Right atrium auricular region (tissue), 2 donors: ENCODE measurements at regions not wholly inside any gene's neighbourhood (a gene's known extent, or its start where the extent isn't known, plus 50 kb on each side); places are given as distances from the start of the nearest gene placed in this dataset.
"Not testable (repeated sequence)": the region's sequence is repeated elsewhere in the genome, so short reads cannot be mapped to it uniquely, and the experiment has no call there.

Experiments
- DNase-seq: peaks from one replicate; pipeline ENCODE4 v3.0.0-alpha.2; 2019; ENCODE audit warnings: low spot score
- H3K27ac ChIP-seq, 2 donors: fragments of 200-600 bp; sonication (generic); 1 replicate in 1 of 2; 2 replicates in 1 of 2; pipeline ENCODE4 v1.5.1; 2016 to 2019
- H3K27me3 ChIP-seq, 2 donors: fragments of 200-600 bp; sonication (generic); one replicate each; pipeline versions ENCODE4 v1.5.1 to v1.6.0; 2017 to 2019
- H3K36me3 ChIP-seq: fragments of 200-600 bp; sonication (generic); one replicate; pipeline ENCODE4 v1.5.1; 2016
- H3K4me1 ChIP-seq, 2 donors: fragments of 200-600 bp; sonication (generic); one replicate each; pipeline versions ENCODE4 v1.5.1 to v1.6.0; 2017 to 2019
- H3K4me3 ChIP-seq, 2 donors: fragments of 200-600 bp; sonication (generic); 1 replicate in 1 of 2; 2 replicates in 1 of 2; pipeline ENCODE4 v1.5.1; 2017 to 2019; ENCODE audit warnings: mild to moderate bottlenecking in 1 of 2, moderate library complexity in 1 of 2
- H3K9me3 ChIP-seq, 2 donors: fragments of 200-600 bp; sonication (generic); one replicate each; pipeline ENCODE4 v1.5.1; 2019

DNA sequence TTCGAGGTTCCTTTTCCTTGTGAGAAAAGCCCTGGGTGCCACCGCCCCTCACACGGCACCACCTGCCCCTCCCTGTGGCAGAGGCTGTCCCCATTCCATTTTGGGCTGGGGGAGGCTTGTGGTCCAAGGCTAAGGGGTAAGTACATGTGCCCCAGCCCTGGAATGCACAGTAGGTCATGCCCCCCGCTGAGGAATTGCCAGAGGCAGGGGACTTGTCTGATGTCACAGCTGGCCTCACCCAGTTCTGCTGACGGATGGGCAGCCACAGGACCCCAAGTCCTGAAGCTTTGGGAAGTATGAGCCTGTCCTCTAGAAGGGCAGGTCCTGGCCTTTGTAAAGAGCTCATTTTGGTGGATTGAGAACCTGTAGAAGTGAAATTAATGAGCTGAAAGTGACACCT is 119.3 kb downstream of the NPIPB11 start:
- not testable (repeated sequence) for H3K4me3 ChIP-seq

DNA sequence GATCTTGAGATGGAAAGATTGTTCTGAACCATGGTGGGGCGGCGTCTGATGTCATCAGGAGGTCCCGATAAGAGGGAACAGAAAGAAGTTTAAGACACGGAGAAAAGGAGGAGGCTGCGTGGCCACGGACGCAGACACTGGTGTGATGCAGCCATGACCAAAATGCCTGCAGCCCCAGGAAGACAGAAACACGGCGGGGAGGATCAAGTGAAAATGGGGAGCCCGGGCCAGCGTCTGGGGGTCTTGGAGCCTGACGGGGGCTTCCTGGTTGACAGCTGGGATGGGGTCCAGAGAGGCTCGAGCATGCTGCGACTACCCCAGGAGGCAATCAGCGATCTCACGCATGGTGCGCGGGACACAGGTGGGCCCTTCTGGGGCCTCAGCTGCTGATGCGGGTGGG is 119.7 kb downstream of the NPIPB11 start:
- not testable (repeated sequence) for H3K9me3 ChIP-seq, H3K27me3 ChIP-seq, H3K36me3 ChIP-seq, DNase-seq, H3K27ac ChIP-seq, H3K4me3 ChIP-seq
- H3K4me1 ChIP-seq, result peaks cover 0 to 41% of the 10 kb centered on the region in 2 donors

More for the DNA sequence above, 119.3 kb downstream of the NPIPB11 start:
- H3K27me3 ChIP-seq, H3K36me3 ChIP-seq, DNase-seq, H3K9me3 ChIP-seq: not testable (repeated sequence)
- peak overlapping the region in 1 of 2 donors; percentile 83 for H3K27ac ChIP-seq
- H3K4me1 ChIP-seq, result peaks cover 0 to 45% of the 10 kb centered on the region in 2 donors

DNA sequence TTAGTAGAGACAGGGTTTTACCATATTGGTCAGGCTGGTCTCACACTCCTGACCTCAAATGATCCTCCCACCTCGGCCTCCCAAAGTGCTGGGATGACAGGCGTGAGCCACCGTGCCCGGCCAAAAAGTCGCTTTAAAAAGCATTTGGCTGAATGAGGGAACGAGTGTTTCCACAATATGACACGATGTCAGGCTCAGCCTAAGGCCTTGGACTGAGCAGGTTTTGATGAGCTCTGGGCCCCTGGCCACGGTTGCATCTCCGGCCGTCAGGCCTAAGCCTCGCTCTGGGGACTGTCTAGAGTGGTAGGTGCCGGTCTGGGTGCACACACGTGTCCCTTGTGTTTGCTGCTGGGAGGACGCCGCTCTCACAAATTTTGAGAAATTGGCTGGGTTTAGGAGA is 120.3 kb downstream of the NPIPB11 start:
- not testable (repeated sequence) for H3K36me3 ChIP-seq, H3K9me3 ChIP-seq, DNase-seq, H3K4me3 ChIP-seq, H3K27ac ChIP-seq, H3K27me3 ChIP-seq
- peaks cover 0 to 35% of the 10 kb centered on the region in 2 donors for H3K4me1 ChIP-seq

DNA sequence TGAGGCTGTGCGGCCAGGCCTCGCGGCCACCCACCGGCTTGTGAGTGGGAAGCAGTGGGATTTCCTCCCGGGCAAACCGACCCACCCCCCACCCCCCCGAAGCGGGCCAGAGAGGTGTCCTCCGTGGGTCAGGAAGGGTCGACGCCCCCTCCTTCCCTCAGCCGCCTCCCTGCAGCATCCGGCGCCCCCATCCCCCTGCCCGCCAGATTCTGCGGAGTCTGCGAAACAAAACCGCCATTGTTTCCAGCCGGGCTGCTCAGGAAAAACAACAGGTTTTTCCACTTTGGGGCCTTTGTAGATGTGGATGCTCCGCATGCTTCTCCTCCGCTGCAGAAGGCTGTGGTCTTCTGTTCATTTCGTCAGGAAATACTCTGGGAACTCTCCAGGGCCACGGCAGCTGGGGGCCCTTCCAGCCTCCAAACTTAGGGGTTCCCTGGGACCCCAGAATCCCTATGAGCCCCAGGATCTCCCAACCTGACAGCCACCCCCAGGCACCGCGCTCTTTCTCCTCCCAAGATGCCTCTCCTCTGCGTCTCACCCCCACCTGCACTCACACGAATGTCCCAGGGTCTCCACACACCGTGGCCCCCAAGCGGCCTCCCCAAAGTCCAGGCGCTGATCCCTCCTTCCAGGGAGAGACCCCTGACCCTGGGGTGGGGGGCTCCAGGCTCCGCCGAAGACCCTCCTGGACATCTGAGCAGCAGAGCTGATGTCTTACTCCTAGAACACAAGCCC is 121.2 kb downstream of the NPIPB11 start:
- Histone ChIP-seq H3K27ac (peak overlapping the region in 1 of 2 donors; percentile 42), H3K4me1 (peaks cover 0 to 26% of the 10 kb centered on the region in 2 donors), H3K4me3 (peak overlapping the region in 1 of 2 donors; percentile 21)
- H3K9me3 ChIP-seq, H3K36me3 ChIP-seq, DNase-seq, H3K27me3 ChIP-seq: not testable (repeated sequence)

DNA sequence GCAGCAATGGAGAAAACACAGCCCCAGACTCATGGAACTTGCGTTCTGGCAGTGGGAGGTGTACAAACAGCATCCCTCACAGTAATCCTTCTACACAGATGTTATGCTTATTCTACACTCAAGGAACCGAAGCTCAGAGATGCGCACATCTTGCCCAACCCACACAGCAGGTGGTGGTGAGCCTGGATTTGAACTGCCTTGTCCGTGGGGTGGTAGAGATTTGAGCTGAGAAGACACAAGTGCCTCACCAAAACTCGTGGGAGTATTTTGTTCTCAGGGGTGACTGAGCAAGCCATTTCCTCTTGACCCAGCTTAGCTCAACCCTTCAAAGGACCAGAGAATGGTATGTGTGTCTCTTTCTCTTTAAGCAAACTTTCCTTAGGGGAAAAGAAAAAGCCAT is 121.8 kb downstream of the NPIPB11 start:
- H3K36me3 ChIP-seq, DNase-seq, H3K27me3 ChIP-seq, H3K9me3 ChIP-seq: not testable (repeated sequence)
- Histone ChIP-seq H3K4me1 (peaks cover 0 to 20% of the 10 kb centered on the region in 2 donors), H3K4me3 (peak overlapping the region in 1 of 2 donors; percentile 21), H3K27ac (peak overlapping the region in 1 of 2 donors; percentile 42)

DNA sequence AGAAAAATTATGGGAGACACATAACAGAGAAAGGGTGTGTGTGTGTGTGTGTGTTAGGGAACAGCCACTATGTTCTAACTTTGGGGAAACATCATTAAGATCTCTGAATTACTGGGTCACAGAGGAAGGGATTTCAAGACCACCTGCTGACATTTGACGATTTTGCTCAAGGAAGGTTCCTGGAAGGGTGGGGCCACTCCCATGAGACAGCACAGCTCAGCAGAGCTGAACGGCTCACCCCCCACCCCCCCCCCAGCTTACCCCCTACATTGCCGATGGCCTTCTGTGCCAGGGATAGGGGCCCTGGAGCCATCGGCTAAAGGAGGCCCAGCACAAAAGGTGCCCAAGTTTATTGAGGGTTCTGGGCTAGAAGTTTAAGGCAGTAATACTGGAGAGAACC is 122.4 kb downstream of the NPIPB11 start:
- not testable (repeated sequence) for H3K36me3 ChIP-seq, H3K27ac ChIP-seq, DNase-seq, H3K4me3 ChIP-seq, H3K27me3 ChIP-seq, H3K9me3 ChIP-seq
- peaks cover 0 to 15% of the 10 kb centered on the region in 2 donors for H3K4me1 ChIP-seq

DNA sequence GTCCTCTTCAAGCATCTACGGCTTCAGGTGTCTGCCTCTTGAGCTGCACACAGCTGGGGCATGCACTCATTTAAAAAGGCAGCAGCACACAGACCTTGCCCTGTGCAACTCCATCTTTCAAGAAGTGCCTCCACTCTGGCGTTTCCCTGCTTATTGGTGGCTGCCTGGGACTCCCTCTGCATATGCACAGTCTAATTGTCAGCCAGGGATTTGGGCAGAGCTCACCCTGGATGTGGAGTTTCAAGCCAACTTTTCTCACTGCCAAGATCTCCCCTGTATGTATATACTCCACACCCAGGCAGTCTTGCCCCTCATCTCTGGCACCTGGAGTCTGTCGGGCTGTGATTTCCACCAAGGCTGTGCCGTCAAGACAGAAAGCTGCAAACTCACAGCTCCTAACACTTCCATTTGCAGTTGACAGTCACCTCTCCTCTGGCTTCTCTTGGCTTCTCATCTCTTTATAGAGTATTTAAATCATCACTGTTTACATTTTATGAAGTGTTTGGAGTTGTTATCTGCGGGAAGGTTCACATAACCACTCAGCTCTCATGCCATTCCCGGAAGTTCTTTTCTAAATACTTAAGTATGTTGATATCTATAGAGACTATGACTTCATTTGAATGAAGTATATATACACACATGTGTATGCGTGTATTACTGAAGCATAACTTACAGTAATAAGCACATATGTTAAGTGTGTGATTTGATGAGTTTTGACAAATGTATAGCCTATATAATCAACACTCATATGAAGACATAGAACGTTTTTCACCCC is 128.2 kb downstream of the NPIPB11 start:
- not testable (repeated sequence) for H3K27me3 ChIP-seq, H3K4me1 ChIP-seq, H3K36me3 ChIP-seq, DNase-seq, H3K27ac ChIP-seq, H3K4me3 ChIP-seq, H3K9me3 ChIP-seq

DNA sequence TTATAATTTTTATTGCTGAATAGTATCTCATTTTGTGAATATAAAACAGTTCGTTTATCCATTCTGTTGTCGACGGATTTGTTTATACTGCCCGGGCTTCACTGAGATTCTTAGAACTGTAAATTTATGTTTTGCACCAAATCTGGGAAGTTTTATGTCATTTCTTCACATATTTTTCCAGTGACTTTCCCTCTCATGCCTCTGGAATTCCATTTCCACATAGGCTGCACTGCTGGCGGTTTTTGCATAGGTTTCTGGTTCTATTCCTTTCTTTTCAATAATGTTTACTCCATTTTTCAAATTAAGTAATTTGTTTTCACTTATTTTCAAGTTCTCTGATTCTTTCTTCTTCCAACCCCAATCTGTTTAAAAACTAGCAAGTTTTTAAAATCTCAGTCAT is 130.1 kb downstream of the NPIPB11 start:
- H3K36me3 ChIP-seq, DNase-seq, H3K9me3 ChIP-seq, H3K27me3 ChIP-seq, H3K4me3 ChIP-seq, H3K27ac ChIP-seq, H3K4me1 ChIP-seq: not testable (repeated sequence)

DNA sequence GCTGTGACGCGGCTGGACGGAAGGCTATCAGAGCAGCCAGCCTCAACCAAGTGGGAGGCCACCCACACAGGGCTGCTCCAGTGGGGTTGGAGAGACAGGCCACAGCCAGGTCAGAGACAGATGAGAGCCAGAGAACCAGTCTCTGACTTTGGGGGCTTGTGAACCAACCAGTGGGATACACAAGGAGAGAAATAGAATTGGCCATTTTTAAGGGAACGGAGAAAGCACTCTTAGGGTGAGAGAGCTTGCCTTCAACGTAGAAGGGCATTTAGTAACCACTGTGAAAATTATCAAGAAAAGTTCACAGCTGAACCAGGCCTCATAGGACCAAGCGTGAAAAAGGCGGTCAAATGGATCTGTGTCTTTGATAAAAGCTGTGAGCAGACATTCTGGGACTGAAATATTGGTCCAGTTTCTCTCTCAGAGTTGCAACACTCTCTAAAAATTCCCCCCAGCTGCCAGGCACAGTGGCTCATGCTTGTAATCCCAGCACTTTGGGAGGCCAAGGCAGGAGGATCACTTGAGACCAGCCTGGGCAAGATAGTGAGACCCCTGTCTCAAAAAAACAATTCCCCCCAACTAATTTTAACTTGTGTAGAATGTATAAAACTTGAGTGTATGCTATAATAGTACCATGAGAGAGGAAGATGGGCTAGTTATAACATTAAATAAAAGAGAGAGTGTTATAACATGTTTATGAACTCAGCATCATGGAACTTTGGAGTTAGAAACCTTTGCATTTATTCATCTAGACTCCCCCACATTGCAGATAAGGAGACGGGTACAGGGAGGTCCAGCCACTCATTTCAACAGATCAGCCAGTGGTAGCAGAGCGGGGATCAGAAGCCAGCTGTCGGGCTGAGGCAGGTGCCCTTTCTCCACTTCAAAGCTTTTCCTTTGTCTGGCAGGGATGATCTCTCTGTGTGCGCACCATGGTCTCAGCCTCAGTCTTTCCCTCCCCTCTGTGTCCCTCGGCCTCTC is 132.2 kb downstream of the NPIPB11 start:
- peak overlapping the region in 1 of 2 donors; percentile 29 for H3K27ac ChIP-seq
- not testable (repeated sequence) for H3K4me1 ChIP-seq, H3K4me3 ChIP-seq, DNase-seq, H3K36me3 ChIP-seq, H3K9me3 ChIP-seq, H3K27me3 ChIP-seq

DNA sequence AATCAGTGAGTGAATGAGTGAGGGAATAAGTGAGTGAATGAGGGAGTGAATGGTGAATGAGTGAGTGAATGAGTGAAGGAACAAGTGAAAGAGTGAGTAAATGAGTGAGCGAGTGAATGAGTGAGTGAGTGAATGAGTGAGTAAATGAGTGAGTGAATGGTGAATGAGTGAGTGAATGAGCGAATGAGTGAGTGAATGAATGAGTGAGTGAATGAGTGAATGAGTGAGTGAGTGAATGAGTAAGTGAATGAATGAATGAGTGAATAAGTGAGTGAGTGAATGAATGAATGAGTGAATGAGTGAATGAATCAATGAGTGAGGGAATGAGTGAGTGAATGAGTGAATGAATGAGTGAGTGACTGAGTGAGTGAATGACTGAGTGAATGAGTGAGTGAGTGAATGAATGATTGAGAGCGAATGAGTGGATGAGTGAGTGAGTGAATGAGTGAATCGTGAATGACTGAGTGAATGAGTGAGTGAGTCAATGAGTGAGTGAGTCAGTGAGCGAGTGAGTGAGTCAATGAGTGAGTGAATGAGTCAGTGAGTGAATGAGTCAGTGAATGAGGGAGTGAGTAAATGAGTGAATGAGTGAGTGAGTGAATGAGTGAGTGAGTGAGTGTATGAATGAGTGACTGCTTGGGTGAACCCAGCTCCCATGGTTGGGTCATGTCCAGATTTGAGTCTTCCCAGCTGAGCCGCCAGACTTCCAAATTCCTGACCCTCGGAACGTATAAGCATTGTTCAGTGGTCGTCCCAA is 133.0 kb downstream of the NPIPB11 start:
- not testable (repeated sequence) for H3K4me1 ChIP-seq, H3K9me3 ChIP-seq, H3K4me3 ChIP-seq, DNase-seq, H3K27me3 ChIP-seq, H3K36me3 ChIP-seq
- peak overlapping the region; percentile 46 to 61 for H3K27ac ChIP-seq

DNA sequence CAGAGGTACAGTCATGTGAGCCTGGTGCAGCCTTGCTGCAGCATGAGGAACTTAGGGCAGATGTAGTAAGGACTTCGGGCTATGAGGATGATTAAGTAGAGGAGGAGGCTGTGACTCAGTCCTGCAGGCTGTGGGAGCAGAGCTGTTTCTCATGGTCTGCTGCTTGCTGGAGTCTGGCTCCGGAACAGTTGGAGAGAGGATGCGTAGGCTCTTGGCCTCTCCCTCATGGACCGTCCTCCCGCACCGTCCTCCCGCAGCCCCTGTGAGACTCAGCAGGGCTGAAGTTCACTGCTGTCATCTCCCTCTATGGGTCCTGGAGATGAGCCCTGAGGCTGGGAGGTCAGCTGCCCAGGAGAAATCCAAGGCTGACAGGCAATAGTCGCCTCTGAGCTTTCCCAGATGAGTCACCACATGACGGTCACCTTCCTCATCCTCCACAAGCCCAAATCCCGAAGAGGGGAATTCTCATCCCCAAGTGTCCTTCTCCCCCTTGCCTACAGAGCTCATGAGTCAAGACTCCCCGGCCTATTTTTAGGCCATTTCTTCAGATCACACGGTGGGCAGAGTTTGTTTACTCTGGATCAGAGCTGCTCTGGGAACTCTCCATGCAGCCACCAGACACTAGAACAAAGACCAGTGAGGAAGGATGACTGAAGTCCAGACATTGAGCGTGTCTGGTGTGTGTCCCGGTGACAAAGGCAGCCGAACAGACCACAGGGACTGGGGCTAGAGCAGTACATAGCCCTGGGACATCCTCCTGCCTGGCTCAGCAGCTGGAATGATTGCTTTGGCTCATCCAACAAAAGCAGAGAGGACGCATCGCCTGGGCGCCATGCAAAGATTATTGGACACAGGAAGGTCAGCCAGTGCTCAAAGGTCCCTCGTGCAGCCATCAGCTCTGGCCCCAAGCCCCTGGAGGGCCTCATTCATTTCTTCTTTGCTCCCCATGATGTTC is 134.5 kb downstream of the NPIPB11 start:
- H3K27me3 ChIP-seq, H3K4me1 ChIP-seq, H3K36me3 ChIP-seq, DNase-seq, H3K9me3 ChIP-seq, H3K4me3 ChIP-seq: not testable (repeated sequence)
- H3K27ac ChIP-seq, result peak overlapping the region; percentile 46 to 61

DNA sequence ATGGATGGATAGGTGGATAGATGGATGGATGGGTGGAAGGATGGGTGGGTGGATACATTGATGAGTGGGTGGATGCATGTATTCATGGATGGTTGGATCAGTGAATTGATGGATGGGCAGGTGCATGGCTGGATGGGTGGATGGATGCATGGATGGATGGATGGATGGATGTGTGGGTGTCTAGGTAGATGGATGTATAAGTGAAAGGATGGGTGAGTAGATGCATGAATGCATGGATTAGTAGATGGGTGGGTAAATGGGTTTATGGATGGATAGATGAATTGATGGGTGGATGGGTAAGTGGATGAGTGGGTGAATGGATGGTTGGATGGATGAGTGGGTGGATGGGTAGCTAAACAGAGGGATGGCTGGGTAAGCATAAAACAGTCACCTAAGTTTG is 135.6 kb downstream of the NPIPB11 start:
- H3K4me1 ChIP-seq, H3K4me3 ChIP-seq, DNase-seq, H3K9me3 ChIP-seq, H3K27me3 ChIP-seq, H3K36me3 ChIP-seq: not testable (repeated sequence)
- peak overlapping the region in 1 of 2 donors; percentile 61 for H3K27ac ChIP-seq

DNA sequence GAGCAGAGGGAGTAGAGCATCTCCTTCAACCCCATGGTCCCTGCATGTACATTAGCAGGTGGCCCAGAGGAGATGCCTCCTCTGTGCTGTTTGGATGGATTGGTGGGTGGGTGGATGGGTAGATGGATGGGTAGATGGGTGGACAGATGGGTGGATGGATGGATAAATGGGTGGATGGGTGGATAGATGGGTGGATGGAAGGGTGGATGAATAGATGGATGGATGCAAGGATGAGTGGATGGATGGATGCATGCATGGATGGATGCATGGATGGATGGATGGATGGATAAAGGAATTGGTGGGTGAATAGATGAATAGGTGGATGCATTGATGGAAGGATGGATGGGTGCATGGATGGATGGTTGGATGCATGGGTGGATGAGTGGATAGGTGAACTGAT is 136.5 kb downstream of the NPIPB11 start:
- peaks cover 0 to 11% of the 10 kb centered on the region in 2 donors for H3K4me1 ChIP-seq

More for the DNA sequence above, 136.5 kb downstream of the NPIPB11 start:
- H3K9me3 ChIP-seq, H3K36me3 ChIP-seq, H3K27ac ChIP-seq, H3K4me3 ChIP-seq, H3K27me3 ChIP-seq, DNase-seq: not testable (repeated sequence)
